SK-N-SH (cell line): ENCODE measurements at regions not wholly inside any gene's neighbourhood (a gene's known extent, or its start where the extent isn't known, plus 50 kb on each side); places are given as distances from the start of the nearest gene placed in this dataset.
"Not testable (repeated sequence)": the region's sequence is repeated elsewhere in the genome, so short reads cannot be mapped to it uniquely, and the experiment has no call there.

ENCODE experiments used
- EZH2phosphoT487 ChIP-seq: fragments of 200-600 bp; sonication (generic); IDR thresholded peaks from 2 replicates; pipeline ENCODE4 v1.6.1; 2017; ENCODE audit warnings: low read depth, mixed run types, mild to moderate bottlenecking, antibody characterized with exemption, moderate library complexity, borderline replicate concordance
- TF ChIP-seq, protein P1 (sequence below): fragments of 200-600 bp; sonication (generic); IDR thresholded peaks from 2 replicates; pipeline ENCODE4 v1.6.1; 2017; ENCODE audit warnings: antibody characterized with exemption, mild to moderate bottlenecking, moderate library complexity

DNA sequence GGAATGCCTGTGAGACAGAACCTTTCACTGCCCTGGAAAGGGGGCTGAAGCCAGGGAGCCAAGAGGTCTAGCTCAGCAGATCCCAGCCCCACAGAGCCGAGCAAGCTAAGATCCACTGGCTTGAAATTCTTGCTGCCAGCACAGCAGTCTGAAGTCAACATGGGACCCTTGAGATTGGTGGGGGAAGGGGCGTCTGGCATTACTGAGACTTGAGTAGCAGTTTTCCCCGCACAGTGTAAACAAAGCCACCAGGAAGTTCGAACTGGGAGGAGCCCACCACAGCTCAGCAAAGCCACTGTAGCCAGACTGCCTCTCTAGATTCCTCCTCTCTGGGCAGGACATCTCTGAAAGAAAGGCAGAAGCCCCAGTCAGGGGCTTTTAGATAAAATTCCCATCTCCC lies 90.3 kb upstream of the FGGY start:
- TF ChIP-seq, protein P1, sequence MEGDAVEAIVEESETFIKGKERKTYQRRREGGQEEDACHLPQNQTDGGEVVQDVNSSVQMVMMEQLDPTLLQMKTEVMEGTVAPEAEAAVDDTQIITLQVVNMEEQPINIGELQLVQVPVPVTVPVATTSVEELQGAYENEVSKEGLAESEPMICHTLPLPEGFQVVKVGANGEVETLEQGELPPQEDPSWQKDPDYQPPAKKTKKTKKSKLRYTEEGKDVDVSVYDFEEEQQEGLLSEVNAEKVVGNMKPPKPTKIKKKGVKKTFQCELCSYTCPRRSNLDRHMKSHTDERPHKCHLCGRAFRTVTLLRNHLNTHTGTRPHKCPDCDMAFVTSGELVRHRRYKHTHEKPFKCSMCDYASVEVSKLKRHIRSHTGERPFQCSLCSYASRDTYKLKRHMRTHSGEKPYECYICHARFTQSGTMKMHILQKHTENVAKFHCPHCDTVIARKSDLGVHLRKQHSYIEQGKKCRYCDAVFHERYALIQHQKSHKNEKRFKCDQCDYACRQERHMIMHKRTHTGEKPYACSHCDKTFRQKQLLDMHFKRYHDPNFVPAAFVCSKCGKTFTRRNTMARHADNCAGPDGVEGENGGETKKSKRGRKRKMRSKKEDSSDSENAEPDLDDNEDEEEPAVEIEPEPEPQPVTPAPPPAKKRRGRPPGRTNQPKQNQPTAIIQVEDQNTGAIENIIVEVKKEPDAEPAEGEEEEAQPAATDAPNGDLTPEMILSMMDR, result not testable (repeated sequence)
- TF ChIP-seq EZH2phosphoT487, result not testable (repeated sequence)
